IMR-90 (cell line): ENCODE measurements at regions not wholly inside any gene's neighbourhood (a gene's known extent, or its start where the extent isn't known, plus 50 kb on each side); places are given as distances from the start of the nearest gene placed in this dataset.

Experiments used
- ATAC-seq: fragments of 200-7000 bp; cut with Tn5 transposase; 2 replicates; pipeline ENCODE4 v1.9.1; 2020; ENCODE audit warnings: low read depth, mild to moderate bottlenecking, moderate library complexity
- BruUV-seq: library from RNA; stranded (reverse); fragments of 400-500 nt; replicated peaks from 2 replicates; lab custom pipeline; 2021; lab: Mats Ljungman, UMichigan
- CTCF ChIA-PET: fragments of 300-600 bp; formaldehyde crosslinking; extraction: SDS; loops from one replicate; lab custom pipeline; 2021; ENCODE audit warnings: antibody characterized with exemption; lab: Yijun Ruan, JAX
- POLR2A ChIA-PET: fragments of 300-600 bp; sonication (Branson Sonifier 250); formaldehyde crosslinking; loops from one replicate; lab custom pipeline; 2022; ENCODE audit warnings: antibody characterized with exemption; ENCODE audit not compliant: unreplicated experiment; lab: Charles Lee
- DNase-seq: peaks from one replicate; pipeline ENCODE4 v3.0.0; 2013
- H2AFZ ChIP-seq: replicated peaks from 2 replicates; pipeline ENCODE3; 2013; ENCODE audit warnings: low read length, mild to moderate bottlenecking; ENCODE audit not compliant: poor library complexity
- H2AK5ac ChIP-seq: 2 replicates; pipeline ENCODE4 v1.6.1; 2013; ENCODE audit warnings: low read depth, low read length, inconsistent platforms
- H2AK9ac ChIP-seq: replicated peaks from 2 replicates; pipeline ENCODE3; 2013; ENCODE audit warnings: mild to moderate bottlenecking, low read depth, low read length, moderate library complexity; ENCODE audit not compliant: poor library complexity
- H2BK120ac ChIP-seq: 2 replicates; pipeline ENCODE4 v1.6.1; 2013; ENCODE audit warnings: low read depth, low read length, inconsistent platforms
- H2BK15ac ChIP-seq: 3 replicates; pipeline ENCODE4 v1.6.1; 2013; ENCODE audit warnings: low read depth, low read length, inconsistent platforms
- H2BK20ac ChIP-seq: 2 replicates; pipeline ENCODE4 v1.6.1; 2013; ENCODE audit warnings: low read depth, mild to moderate bottlenecking, inconsistent platforms, low read length, moderate library complexity
- H2BK5ac ChIP-seq: 2 replicates; pipeline ENCODE4 v1.6.1; 2013; ENCODE audit warnings: mild to moderate bottlenecking, low read depth, low read length, inconsistent platforms; ENCODE audit not compliant: poor library complexity, severe bottlenecking
- H3K14ac ChIP-seq: replicated peaks from 2 replicates; pipeline ENCODE4 v1.6.1; 2013; ENCODE audit warnings: low read depth, low read length, inconsistent platforms
- H3K18ac ChIP-seq: 2 replicates; pipeline ENCODE4 v1.6.1; 2013; ENCODE audit warnings: low read depth, low read length, control low read depth
- H3K23ac ChIP-seq: 2 replicates; pipeline ENCODE4 v1.6.1; 2013; ENCODE audit warnings: low read depth, low read length, inconsistent platforms
- H3K27ac ChIP-seq: 2 replicates; pipeline ENCODE4 v1.5.1; 2013; ENCODE audit warnings: mild to moderate bottlenecking, control low read depth, low read length; ENCODE audit not compliant: insufficient read depth
- H3K27me3 ChIP-seq: 2 replicates; pipeline ENCODE4 v1.6.1; 2013; ENCODE audit warnings: low read length; ENCODE audit not compliant: control insufficient read depth, insufficient read depth
- H3K36me3 ChIP-seq: 2 replicates; pipeline ENCODE4 v1.6.1; 2013; ENCODE audit warnings: low read length, mixed read lengths; ENCODE audit not compliant: control insufficient read depth, insufficient read depth
- H3K4ac ChIP-seq: 2 replicates; pipeline ENCODE4 v1.6.1; 2013; ENCODE audit warnings: low read depth, low read length, inconsistent platforms
- H3K4me1 ChIP-seq: 2 replicates; pipeline ENCODE4 v1.6.1; 2013; ENCODE audit warnings: low read length, mixed read lengths; ENCODE audit not compliant: control insufficient read depth, insufficient read depth
- H3K4me2 ChIP-seq: 2 replicates; pipeline ENCODE4 v1.6.1; 2013; ENCODE audit warnings: low read depth, mild to moderate bottlenecking, control low read depth, low read length, moderate library complexity
- H3K4me3 ChIP-seq: 2 replicates; pipeline ENCODE4 v1.5.1; 2013; ENCODE audit warnings: low read depth, mild to moderate bottlenecking, control low read depth, low read length, moderate library complexity; ENCODE audit not compliant: insufficient read depth
- H3K56ac ChIP-seq: 2 replicates; pipeline ENCODE4 v1.6.1; 2013; ENCODE audit warnings: low read length, inconsistent platforms; ENCODE audit not compliant: insufficient read depth; ENCODE audit errors: extremely low read depth
- H3K79me1 ChIP-seq, 2 experiments: 2 replicates each; pipeline ENCODE4 v1.6.1; 2013; ENCODE audit warnings: low read length in 2 of 2, inconsistent platforms in 1 of 2, low read depth in 1 of 2
- H3K9ac ChIP-seq: 2 replicates; pipeline ENCODE4 v1.6.1; 2013; ENCODE audit warnings: low read depth, low read length, control low read depth
- H3K9me1 ChIP-seq: 2 replicates; pipeline ENCODE4 v1.6.1; 2013; ENCODE audit warnings: low read length, inconsistent platforms; ENCODE audit not compliant: insufficient read depth
- H3K9me3 ChIP-seq: 2 replicates; pipeline ENCODE4 v1.6.1; 2013; ENCODE audit warnings: low read length; ENCODE audit not compliant: control insufficient read depth, insufficient read depth
- H4K20me1 ChIP-seq: 2 replicates; pipeline ENCODE4 v1.6.1; 2013; ENCODE audit warnings: low read length, inconsistent platforms; ENCODE audit not compliant: insufficient read depth
- H4K5ac ChIP-seq: 2 replicates; pipeline ENCODE4 v1.6.1; 2013; ENCODE audit warnings: mild to moderate bottlenecking, low read depth, low read length, control low read depth
- H4K8ac ChIP-seq, 2 experiments: 2 replicates each; pipeline ENCODE4 v1.6.1; 2013; ENCODE audit warnings: low read depth in 2 of 2, low read length in 2 of 2, control low read depth in 1 of 2, inconsistent platforms in 1 of 2
- H4K91ac ChIP-seq: 2 replicates; pipeline ENCODE4 v1.6.1; 2013; ENCODE audit warnings: low read depth, low read length, inconsistent platforms; ENCODE audit not compliant: insufficient read depth
- BHLHE40 ChIP-seq: fragments of 150-350 bp; IDR thresholded peaks from 2 replicates; pipeline ENCODE4 v1.6.1; 2016; ENCODE audit warnings: mild to moderate bottlenecking, low read depth, low read length
- CHD1 ChIP-seq: IDR thresholded peaks from 2 replicates; pipeline ENCODE4 v1.6.1; 2012; ENCODE audit warnings: low read depth, low read length, improper control_type of control experiment
- MAFK ChIP-seq: IDR thresholded peaks from 2 replicates; pipeline ENCODE4 v1.6.1; 2012; ENCODE audit warnings: low read depth, low read length, improper control_type of control experiment
- MAZ ChIP-seq: IDR thresholded peaks from 2 replicates; pipeline ENCODE4 v1.6.1; 2012; ENCODE audit warnings: low read depth, mild to moderate bottlenecking, low read length, improper control_type of control experiment, moderate library complexity, borderline replicate concordance
- NFE2L2 ChIP-seq: fragments of 150-350 bp; IDR thresholded peaks from 2 replicates; pipeline ENCODE4 v1.6.1; 2016; ENCODE audit warnings: low read depth, mild to moderate bottlenecking, low read length
- POLR2A ChIP-seq: IDR thresholded peaks from 2 replicates; pipeline ENCODE4 v1.6.1; 2012; ENCODE audit warnings: mild to moderate bottlenecking, low read depth, low read length
- WGBS, 2 experiments: methylation state at CpG; one replicate each; pipeline versions ENCODE4 v1.1.5 to v1.1.7; 2013; ENCODE audit warnings: missing lambda C conversion rate in 2 of 2; ENCODE audit not compliant: insufficient read length in 1 of 2; ENCODE audit errors: extremely low coverage in 2 of 2; 5-methylcytosine and 5-hydroxymethylcytosine counted together
- dilution Hi-C: fragments of 300-500 bp; cut with HindIII; formaldehyde crosslinking; loops from one replicate; pipeline ENCODE4 v1.14.3; 2018; ENCODE audit warnings: low sequenced_read_pairs; ENCODE audit not compliant: unreplicated experiment
- in situ Hi-C: fragments of 300-500 bp; cut with MboI; formaldehyde crosslinking; loops from 3 replicates; pipeline ENCODE4 v1.14.3; 2019; ENCODE audit warnings: low sequenced_read_pairs, inconsistent platforms, mixed read lengths
- intact Hi-C: fragments of 100-400 bp; cut with micrococcal nuclease; formaldehyde crosslinking; loops from 2 replicates; pipeline ENCODE4 v1.10.0; 2022

DNA sequence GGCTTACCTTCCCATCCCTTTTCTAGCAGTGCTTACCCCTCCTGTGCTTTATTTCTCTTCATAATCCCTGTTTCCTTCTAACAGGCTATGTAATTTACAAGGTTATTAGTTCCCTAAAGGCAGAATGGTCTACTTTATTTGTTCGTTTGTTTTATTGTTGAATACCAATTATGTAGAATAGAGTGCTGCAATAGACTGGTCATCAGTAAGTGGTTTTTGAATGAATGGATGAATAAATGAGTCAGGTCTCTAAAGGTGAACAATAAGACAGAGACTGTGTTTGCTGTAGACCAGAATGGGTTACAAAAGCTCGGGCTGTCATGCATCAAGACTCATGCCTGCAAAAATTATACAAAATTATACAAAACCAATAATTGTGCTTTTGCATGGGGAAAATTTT is 332.0 kb downstream of the IRS1 start:
- Histone ChIP-seq H3K4me3 (no peak overlapping the region), H3K4me1 (peaks cover 2% of the 10 kb centered on the region; the same call in 1 of the 2 replicates), H2AK5ac (no peak overlapping the region), H2AK9ac (no peak overlapping the region), H3K4ac (no peak overlapping the region), H2AFZ (no peak overlapping the region), H3K36me3 (no peaks in the 10 kb centered on the region), H3K18ac (no peak overlapping the region), H2BK20ac (no peak overlapping the region; the same call in 1 of the 2 replicates), H3K4me2 (no peak overlapping the region), H4K5ac (no peak overlapping the region), H3K9ac (no peak overlapping the region), H2BK120ac (no peak overlapping the region), H4K20me1 (no peaks in the 10 kb centered on the region), H3K27ac (no peak overlapping the region), H4K91ac (no peak overlapping the region), H3K56ac (no peak overlapping the region), H3K23ac (no peak overlapping the region), H3K27me3 (no peaks in the 10 kb centered on the region), H3K14ac (no peak overlapping the region), H2BK5ac (no peak overlapping the region), H4K8ac (no peak overlapping the region), H3K79me1 (no peaks in the 10 kb centered on the region), H2BK15ac (no peak overlapping the region), H3K9me1 (no peaks in the 10 kb centered on the region), H3K9me3 (no peaks in the 10 kb centered on the region)
- dilution Hi-C loops, result no loop called here
- TF ChIP-seq MAFK, result no peak
- TF ChIP-seq POLR2A, result no peak
- TF ChIP-seq BHLHE40, result no peak
- no peak for TF ChIP-seq CHD1
- no peak for TF ChIP-seq MAZ
- no peak for TF ChIP-seq NFE2L2
- intact Hi-C loops, result loop anchor here (2.0 kb wide), 1 partner anchor 17 kb away; no protein-coding TSS in a partner anchor
- ChIA-PET POLR2A (no interaction called here), CTCF (no interaction called here)
- BruUV-seq, result no TSS peak
- no peak for DNase-seq
- WGBS, 2 experiments, result 100% methylated on average over 1 of the region's 2 CpGs; no CpG with 5 or more reads in 1 of the 2 experiments
- ATAC-seq, result no peak
- in situ Hi-C loops, result no loop called here
